Right ventricle myocardium inferior (tissue), 1 donor: ENCODE measurements at regions not wholly inside any gene's neighbourhood (a gene's known extent, or its start where the extent isn't known, plus 50 kb on each side); places are given as distances from the start of the nearest gene placed in this dataset.
"Not testable (repeated sequence)": the region's sequence is repeated elsewhere in the genome, so short reads cannot be mapped to it uniquely, and the experiment has no call there.

ENCODE experiments used
- ATAC-seq: fragments of 200-7000 bp; cut with Tn5 transposase; one replicate; pipeline ENCODE4 v1.9.1; 2020; ENCODE audit warnings: mild to moderate bottlenecking, moderate library complexity
- DNase-seq: peaks from one replicate; pipeline ENCODE4 v3.0.0; 2021; ENCODE audit errors: missing footprints
- intact Hi-C: fragments of 100-400 bp; cut with DNase I; formaldehyde crosslinking; loops from one replicate; pipeline ENCODE4 v1.11.0; 2022
- donor health status: DM: no; HTN: yes; CAD: no; lungs with severe emphysema.

DNA sequence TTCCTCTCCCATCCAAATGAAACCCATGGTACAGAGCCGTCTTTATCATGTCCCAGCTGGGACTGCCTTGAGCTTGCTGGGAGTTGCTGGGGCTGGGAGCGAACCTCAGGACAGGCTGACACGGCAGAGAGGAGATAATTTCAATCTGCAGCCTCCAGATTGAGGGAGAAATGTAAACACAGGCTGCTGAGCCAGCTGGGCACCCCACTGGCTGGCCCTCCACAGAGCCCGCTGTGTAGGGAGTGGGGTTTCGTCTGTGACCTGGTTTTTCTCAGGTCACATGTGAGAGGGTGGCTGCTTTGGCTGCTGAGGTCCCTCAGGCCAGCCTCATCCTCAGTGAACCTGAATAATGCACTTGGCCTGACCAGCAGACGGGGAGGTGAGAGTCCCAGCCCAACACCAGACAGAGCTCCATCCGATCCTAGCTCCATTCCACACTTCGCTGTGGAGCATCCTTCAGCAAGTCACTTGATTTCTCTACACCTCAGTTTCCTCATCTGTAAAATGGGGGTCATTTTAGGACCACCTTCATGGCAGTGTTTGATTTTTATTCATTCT lies 121.6 kb upstream of the MRPS22 start:
- ATAC-seq, result no peak
- intact Hi-C loops, result loop anchor here (10.0 kb wide), 1 partner anchor 73 kb away; no protein-coding TSS in a partner anchor
- no peak for DNase-seq

GRCh38 chr3:139225548-139225947 lies 118.3 kb upstream of the MRPS22 start:
- intact Hi-C loops, result loop anchor here (5.0 to 10.0 kb wide), 2 partner anchors 69 to 113 kb away; no protein-coding TSS in a partner anchor
- DNase-seq (no peak), ATAC-seq (no peak)

DNA sequence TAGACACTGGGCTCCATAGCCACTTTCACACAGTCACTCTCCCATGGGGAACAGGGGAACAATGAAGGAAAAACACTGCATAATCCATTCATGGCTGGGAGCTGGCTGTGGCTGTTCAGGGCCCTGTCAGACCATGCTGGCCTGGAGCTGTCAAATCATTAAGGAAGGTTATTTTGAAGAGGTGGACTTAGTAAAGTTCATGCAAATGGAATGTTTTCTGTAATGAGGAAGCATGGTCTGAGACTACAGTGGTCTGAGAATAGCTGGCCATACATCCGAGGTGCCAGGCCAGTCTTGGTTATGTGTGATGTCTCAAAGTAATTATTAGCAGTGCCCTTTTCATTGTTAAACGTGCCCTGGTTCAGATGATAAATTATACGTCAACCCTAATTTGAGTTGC lies 117.1 kb upstream of the MRPS22 start:
- ATAC-seq, result peak; percentile 7

GRCh38 chr3:139227165-139227564 lies 116.7 kb upstream of the MRPS22 start:
- DNase-seq, result no peak
- intact Hi-C loops, result loop anchor here (5.0 to 10.0 kb wide), 2 partner anchors 68 to 115 kb away; no protein-coding TSS in a partner anchor
- peak; percentile 82 for ATAC-seq

More for the DNA sequence above, 117.1 kb upstream of the MRPS22 start:
- DNase-seq, result no peak
- intact Hi-C loops, result loop anchor here (5.0 to 10.0 kb wide), 2 partner anchors 68 to 114 kb away; no protein-coding TSS in a partner anchor

DNA sequence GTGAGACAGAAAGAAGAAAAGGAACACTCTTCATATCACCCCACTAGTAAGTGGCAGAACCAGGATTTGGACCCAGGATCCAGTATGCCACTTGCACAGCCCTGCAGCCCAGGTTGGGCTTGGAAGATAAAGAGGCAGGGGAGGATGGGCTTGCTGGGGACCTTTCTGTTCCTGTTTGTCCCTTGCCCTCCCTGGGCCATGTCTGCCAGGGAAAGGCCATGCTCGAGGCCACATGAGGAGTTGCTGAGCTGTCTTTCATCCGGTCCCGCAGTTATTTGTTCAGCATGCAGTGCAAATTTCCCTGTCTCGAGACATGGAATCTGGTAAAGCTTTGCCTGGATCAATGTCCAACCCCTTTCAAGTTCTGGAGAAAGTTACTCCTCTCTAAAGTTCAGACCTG lies 116.0 kb upstream of the MRPS22 start:
- intact Hi-C loops, result loop anchor here (5.0 to 10.0 kb wide), 2 partner anchors 67 to 116 kb away; no protein-coding TSS in a partner anchor
- DNase-seq, result no peak
- ATAC-seq, result no peak

GRCh38 chr3:139230391-139230790 lies 113.4 kb upstream of the MRPS22 start:
- intact Hi-C loops, result no loop called here
- ATAC-seq (no peak), DNase-seq (no peak)

DNA sequence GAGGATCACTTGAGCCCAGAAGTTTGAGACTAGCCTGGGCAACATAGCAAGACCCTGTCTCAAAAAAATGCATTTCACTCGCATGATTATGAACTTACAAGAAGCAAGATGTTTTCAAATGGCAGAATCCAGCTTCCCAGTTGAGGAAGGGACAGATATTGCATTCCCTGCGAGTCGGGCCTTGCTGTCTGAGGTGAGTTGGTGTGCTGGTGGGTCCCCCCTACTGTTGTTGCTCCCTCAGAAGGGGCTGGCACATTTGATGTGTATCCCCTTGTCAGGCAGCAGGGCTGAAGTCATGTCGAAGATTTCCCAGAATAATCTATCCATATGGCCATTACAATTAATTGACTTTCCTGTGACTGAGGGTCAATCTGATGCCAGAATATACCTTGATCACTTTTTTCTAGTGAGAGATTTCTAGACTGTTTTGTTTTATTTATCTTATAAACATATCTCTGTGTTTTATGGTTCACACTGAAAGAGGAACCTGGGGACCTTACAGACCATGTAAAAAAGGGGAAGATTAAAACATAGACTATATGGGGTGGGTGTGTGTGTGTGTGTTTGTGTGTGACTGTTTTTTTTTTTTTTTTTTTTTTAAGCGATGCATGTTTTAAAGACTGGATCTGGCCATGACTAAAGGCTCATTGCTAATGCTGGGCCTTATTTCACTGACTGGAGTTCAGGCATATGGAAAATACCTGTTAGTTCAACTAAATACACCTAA lies 112.1 kb upstream of the MRPS22 start:
- no peak for DNase-seq
- no peak for ATAC-seq
- intact Hi-C loops, result no loop called here

DNA sequence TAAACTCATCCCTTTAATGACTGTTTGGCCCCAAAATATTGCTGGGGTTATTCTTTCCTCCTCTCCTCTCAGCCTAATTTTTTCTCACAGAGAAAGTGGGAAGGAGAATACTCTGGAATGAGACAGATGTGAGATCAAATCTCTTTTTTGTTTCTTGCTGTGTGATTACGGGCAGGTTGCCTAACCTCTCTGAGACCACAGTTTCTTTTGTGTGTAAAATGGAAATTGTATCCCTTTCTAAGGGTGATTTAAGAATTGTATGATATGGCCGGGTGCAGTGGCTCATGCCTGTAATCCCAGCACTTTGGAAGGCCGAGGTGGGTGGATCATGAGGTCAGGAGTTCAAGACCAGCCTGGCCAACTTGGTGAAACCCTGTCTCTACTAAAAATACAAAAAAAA lies 111.5 kb upstream of the MRPS22 start:
- not testable (repeated sequence) for ATAC-seq

GRCh38 chr3:139234491-139234890 lies 109.3 kb upstream of the MRPS22 start:
- ATAC-seq (no peak), DNase-seq (no peak)
- intact Hi-C loops, result no loop called here

More for the DNA sequence above, 111.5 kb upstream of the MRPS22 start:
- intact Hi-C loops, DNase-seq: not testable (repeated sequence)

GRCh38 chr3:139235192-139235591 lies 108.6 kb upstream of the MRPS22 start:
- ATAC-seq, result no peak
- intact Hi-C loops, result no loop called here
- DNase-seq, result no peak

DNA sequence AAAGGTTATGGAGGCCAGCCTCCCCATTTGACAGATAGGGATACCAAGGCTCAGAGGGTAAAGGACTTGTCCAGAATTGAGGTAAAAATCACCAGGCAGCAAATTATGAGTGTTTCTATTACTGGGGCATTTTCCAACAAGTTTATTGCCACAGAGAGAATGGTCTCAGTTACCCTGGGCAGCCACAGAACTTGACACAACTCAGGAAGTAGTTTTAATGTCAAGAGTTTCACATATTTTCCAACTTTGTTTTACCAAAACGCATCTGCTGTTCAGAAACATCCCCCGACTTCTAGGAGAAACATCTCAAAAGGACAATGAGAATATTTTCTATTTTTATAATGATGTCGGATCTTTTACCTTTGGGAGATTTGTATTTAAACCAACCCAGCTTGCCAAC lies 107.5 kb upstream of the MRPS22 start:
- intact Hi-C loops, result no loop called here
- ATAC-seq (no peak), DNase-seq (no peak)

- intact Hi-C loops, result no loop called here
- DNase-seq (no peak), ATAC-seq (no peak)
Measured at GRCh38 chr3:139238281-139239030, 105.4 kb upstream of the MRPS22 start.

DNA sequence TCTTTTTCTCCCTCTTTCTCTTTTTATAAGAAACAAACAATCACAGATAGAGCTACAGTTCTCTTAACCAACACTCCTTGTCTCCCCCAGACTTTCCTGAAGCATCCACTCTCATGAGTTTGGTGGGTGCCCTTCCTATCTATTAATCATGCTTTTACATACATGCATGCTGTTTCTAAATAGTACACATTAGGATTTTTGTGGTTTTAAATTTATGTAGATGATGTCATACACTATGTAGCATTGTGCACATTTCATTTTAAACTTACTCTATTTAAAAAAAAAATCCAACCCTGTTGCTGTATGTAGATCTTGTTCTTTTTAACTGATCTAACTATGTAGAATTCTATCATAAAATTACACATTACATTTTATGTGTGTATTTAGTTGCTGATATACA lies 104.3 kb upstream of the MRPS22 start:
- ATAC-seq, result no peak
- DNase-seq, result no peak
- intact Hi-C loops, result no loop called here

DNA sequence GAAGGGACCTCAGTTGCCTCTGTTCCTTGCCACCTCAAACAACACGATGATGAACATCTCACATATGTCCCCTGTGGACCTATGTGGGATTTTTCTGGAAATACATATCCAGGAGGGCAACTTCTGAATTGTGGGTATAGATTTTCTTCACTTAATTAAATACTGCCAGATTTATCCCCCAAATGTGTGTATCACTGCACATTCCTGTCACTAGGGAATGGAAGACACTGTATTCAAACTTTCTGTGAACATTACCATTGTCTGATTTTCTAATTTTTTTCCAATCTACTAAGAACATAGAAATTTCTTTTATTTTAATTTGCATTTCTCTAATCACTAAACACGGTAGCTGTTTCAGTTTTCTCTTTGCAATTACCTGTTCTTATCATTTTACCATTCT lies 102.0 kb upstream of the MRPS22 start:
- ATAC-seq (no peak), DNase-seq (no peak)
- intact Hi-C loops, result no loop called here

- intact Hi-C loops, result no loop called here
- ATAC-seq, result no peak
- DNase-seq, result no peak
Measured at GRCh38 chr3:139243710-139244109, 100.1 kb upstream of the MRPS22 start.

DNA sequence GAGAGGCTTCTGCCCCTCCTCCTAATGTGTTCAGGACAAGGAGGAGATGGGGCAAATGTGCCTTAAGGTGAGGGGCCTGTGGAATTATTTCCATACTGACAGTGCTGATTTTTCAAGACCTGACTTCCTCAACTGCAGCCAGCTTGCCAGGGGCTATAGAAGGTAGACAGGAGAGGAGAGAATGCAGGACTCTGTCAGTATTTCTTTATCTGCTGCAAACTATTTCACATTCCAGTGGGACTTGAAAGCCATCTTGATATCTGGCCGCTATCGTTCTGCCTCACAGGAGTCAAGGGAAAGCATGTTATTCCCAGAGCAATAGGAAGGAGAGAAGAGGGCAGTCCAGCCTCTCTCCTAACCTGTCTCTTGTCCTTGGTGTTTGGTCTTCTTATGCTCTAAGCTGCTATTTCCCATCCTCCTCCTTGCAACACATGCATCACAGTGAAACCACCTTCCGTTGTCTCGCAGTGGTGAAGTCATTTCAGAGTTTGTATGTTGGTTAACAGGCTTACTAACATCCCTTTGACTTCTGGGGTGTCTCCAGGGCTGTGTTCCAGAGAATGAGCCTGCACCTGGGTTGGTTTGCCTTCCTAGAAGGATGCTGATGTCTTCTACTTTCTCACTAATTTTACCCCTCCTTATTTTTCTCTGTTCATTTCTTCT lies 95.1 kb upstream of the MRPS22 start:
- intact Hi-C loops, result no loop called here
- ATAC-seq (no peak), DNase-seq (no peak)

GRCh38 chr3:139251529-139251928 lies 92.3 kb upstream of the MRPS22 start:
- no peak for ATAC-seq
- intact Hi-C loops, result no loop called here

DNA sequence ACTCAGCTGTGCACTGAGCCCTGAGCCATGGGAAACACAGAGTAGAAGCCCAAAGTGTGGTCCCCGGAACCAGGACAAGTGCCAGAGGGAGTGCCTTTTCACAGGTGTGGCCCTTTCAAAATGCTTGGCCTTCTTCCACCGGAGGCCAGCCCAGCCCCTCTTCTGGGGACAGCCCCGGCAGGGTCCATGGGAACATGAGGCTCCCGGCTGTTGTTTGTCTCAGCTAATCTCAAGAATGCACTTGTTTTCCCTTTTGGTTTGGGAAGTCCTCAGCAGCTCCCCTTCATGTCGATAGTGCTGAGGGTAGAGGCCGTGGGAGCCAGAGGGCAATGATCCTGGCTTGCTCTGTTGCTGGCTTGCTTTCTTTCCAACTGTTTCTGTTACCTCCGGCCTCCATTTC lies 91.1 kb upstream of the MRPS22 start:
- no peak for DNase-seq
- intact Hi-C loops, result no loop called here
- ATAC-seq, result no peak

More at GRCh38 chr3:139251529-139251928, 92.3 kb upstream of the MRPS22 start:
- no peak for DNase-seq

DNA sequence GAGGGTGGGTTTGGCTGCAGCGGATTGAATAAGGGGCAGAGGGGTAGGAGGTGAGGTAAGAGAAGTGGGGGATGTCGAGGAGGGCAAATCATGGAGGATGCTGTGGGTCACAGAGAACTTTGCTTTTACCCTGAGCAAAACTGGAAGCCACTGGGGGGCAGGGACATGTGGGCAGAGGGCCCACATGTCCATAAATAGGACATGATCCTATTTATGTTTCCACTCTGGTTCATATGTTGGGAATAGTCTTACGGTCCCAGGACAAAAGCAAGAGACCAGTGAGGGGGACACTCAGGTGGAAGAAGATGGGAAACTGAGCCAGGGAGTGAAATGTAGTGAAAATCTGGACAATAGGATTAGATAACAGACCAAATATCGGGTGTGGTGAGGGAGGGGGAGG lies 85.5 kb upstream of the MRPS22 start:
- ATAC-seq (no peak), DNase-seq (no peak)
- intact Hi-C loops, result no loop called here
